Ovary (tissue), 7 donors: ENCODE measurements at regions not wholly inside any gene's neighbourhood (a gene's known extent, or its start where the extent isn't known, plus 50 kb on each side); places are given as distances from the start of the nearest gene placed in this dataset.

Source experiments
- DNase-seq, 5 donors: peaks; one replicate each; pipeline ENCODE4 v3.0.0-alpha.2; 2019 to 2020
- H3K27ac ChIP-seq, 2 donors: fragments of 200-600 bp; one replicate each; pipeline versions ENCODE4 v1.5.1 to v1.8.0; 2019 to 2022
- H3K27me3 ChIP-seq: fragments of 200-600 bp; one replicate; pipeline ENCODE4 v1.8.0; 2022
- H3K36me3 ChIP-seq: fragments of 200-600 bp; sonication (generic); one replicate; pipeline ENCODE4 v1.5.1; 2019
- H3K4me1 ChIP-seq: one replicate; pipeline ENCODE4 v1.8.1; 2013; ENCODE audit warnings: mild to moderate bottlenecking, moderate library complexity; ENCODE audit not compliant: insufficient read depth
- H3K4me3 ChIP-seq: fragments of 200-600 bp; sonication (generic); one replicate; pipeline ENCODE4 v1.5.1; 2017
- H3K9me3 ChIP-seq, 2 donors: fragments of 200-600 bp in 1 of 2; sonication (generic) in 1 of 2; one replicate each; pipeline versions ENCODE4 v1.5.1 to v1.8.1; 2013 to 2019; ENCODE audit warnings: mild to moderate bottlenecking in 1 of 2, moderate library complexity in 1 of 2
- EP300 ChIP-seq: sonication (generic); formaldehyde crosslinking; IDR thresholded peaks from one replicate; pipeline ENCODE4 v1.6.1; 2017; ENCODE audit warnings: antibody characterized with exemption
- POLR2A ChIP-seq: fragments of 450-650 bp; IDR thresholded peaks from one replicate; pipeline ENCODE4 v1.6.1; 2017; ENCODE audit warnings: antibody characterized with exemption, mild to moderate bottlenecking, moderate library complexity
- WGBS, 3 donors: extraction: QIAGEN DNeasy Blood & Tissue Kit in 1 of 3; methylation state at CpG; one replicate each; pipeline versions ENCODE4 v1.1.5 to v1.1.7; 2013 to 2017; 5-methylcytosine and 5-hydroxymethylcytosine counted together
- intact Hi-C, 4 donors: fragments of 100-400 bp; cut with DNase I; formaldehyde crosslinking; loops; one replicate each; pipeline versions ENCODE4 v1.11.0 to v1.15.1; 2022 to 2023
- TF ChIP-seq, protein P1 (sequence below), 3 donors: fragments of 450-650 bp in 2 of 3; fragments of 200-600 bp in 1 of 3; IDR thresholded peaks; one replicate each; pipeline versions ENCODE4 v1.5.1 to v1.8.0; 2016 to 2022; ENCODE audit warnings: antibody characterized with exemption in 3 of 3, mild to moderate bottlenecking in 1 of 3
- donor health status: DM: no; HTN: no; CAD: no; lungs with moderate emphysema.
- donor health status: DM: no; HTN: no; CAD: no.
- donor health status: Bipolar disorder and iron deficiency.
- donor health status: DM: no; HTN: no; CAD: no.
- donor health status: DM: yes; HTN: yes; CAD: no.

- Histone ChIP-seq H3K27ac (no peak overlapping the region), H3K4me3 (no peak overlapping the region), H3K9me3 (no peaks in the 10 kb centered on the region), H3K4me1 (no peaks in the 10 kb centered on the region), H3K27me3 (no peaks in the 10 kb centered on the region), H3K36me3 (no peaks in the 10 kb centered on the region)
- no peak for DNase-seq
- intact Hi-C loops, result no loop called here
- TF ChIP-seq POLR2A (no peak), EP300 (no peak)
- TF ChIP-seq, protein P1, sequence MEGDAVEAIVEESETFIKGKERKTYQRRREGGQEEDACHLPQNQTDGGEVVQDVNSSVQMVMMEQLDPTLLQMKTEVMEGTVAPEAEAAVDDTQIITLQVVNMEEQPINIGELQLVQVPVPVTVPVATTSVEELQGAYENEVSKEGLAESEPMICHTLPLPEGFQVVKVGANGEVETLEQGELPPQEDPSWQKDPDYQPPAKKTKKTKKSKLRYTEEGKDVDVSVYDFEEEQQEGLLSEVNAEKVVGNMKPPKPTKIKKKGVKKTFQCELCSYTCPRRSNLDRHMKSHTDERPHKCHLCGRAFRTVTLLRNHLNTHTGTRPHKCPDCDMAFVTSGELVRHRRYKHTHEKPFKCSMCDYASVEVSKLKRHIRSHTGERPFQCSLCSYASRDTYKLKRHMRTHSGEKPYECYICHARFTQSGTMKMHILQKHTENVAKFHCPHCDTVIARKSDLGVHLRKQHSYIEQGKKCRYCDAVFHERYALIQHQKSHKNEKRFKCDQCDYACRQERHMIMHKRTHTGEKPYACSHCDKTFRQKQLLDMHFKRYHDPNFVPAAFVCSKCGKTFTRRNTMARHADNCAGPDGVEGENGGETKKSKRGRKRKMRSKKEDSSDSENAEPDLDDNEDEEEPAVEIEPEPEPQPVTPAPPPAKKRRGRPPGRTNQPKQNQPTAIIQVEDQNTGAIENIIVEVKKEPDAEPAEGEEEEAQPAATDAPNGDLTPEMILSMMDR (IDR thresholded peaks at IDR 0.05), result no peak
- 80 to 84% (median 80%) methylated on average over 5 of the region's 5 CpGs for WGBS, 3 donors
Observed at GRCh38 chr1:213333121-213333520, 282.1 kb downstream of the RPS6KC1 start.

GRCh38 chr1:213335084-213335483 lies 284.0 kb downstream of the RPS6KC1 start:
- DNase-seq, result no peak
- no peak overlapping the region for H3K4me3 ChIP-seq
- no peaks in the 10 kb centered on the region for H3K9me3 ChIP-seq
- no peak for TF ChIP-seq POLR2A
- TF ChIP-seq EP300, result no peak
- TF ChIP-seq, protein P1 (IDR thresholded peaks at IDR 0.05), result no peak
- intact Hi-C loops, result no loop called here
- H3K27ac ChIP-seq, result no peak overlapping the region
- 84 to 92% (median 92%) methylated on average over 3 of the region's 3 CpGs for WGBS, 3 donors
- H3K4me1 ChIP-seq, result no peaks in the 10 kb centered on the region
- H3K27me3 ChIP-seq, result no peaks in the 10 kb centered on the region
- H3K36me3 ChIP-seq, result no peaks in the 10 kb centered on the region

DNA sequence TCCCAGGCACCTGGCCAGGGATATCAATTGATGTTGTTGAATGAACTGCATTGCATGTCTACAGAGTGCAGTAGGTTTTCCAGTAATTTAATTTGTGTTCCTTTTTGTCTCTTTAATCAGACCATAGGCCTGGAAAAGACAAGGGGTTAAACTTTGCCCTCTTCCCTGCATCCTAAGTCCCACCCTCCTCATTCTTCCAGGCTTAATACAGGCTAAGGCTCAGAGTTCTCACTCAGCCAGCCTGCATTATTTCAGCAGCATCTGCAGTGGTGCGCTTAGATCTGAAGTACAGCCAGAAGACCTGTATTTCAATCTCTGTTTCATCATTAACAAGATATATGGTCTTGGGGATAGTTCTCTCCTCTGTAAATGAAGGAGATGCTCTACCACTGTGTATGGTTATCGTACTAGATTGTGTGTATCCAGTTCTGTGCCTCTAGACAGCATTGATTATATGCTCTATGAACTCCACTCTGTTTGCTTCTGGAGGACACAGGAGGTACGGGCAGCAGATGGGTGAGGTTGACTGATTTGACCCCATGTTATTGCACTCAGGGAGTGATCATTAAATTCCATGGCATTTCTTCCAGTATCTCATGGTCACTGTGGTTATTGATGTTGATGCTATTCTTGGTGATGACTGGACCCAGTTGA lies 286.1 kb downstream of the RPS6KC1 start:
- Histone ChIP-seq H3K36me3 (no peaks in the 10 kb centered on the region), H3K27ac (no peak overlapping the region), H3K9me3 (no peaks in the 10 kb centered on the region), H3K27me3 (no peaks in the 10 kb centered on the region), H3K4me1 (no peaks in the 10 kb centered on the region), H3K4me3 (no peak overlapping the region)
- DNase-seq, result no peak
- TF ChIP-seq EP300, result no peak
- TF ChIP-seq POLR2A, result no peak
- TF ChIP-seq, protein P1 (IDR thresholded peaks at IDR 0.05), result no peak
- intact Hi-C loops, result no loop called here
- WGBS, 3 donors, result 66 to 84% (median 82%) methylated on average over 3 of the region's 3 CpGs

- Histone ChIP-seq H3K27me3 (no peaks in the 10 kb centered on the region), H3K36me3 (no peaks in the 10 kb centered on the region), H3K27ac (no peak overlapping the region), H3K4me1 (no peaks in the 10 kb centered on the region), H3K9me3 (no peaks in the 10 kb centered on the region), H3K4me3 (no peak overlapping the region)
- no peak for DNase-seq
- WGBS, 3 donors, result 68 to 86% (median 81%) methylated on average over 3 of the region's 3 CpGs
- intact Hi-C loops, result no loop called here
- TF ChIP-seq EP300 (no peak), POLR2A (no peak)
- TF ChIP-seq, protein P1 (IDR thresholded peaks at IDR 0.05), result no peak
Observed at GRCh38 chr1:213340593-213340992, 289.6 kb downstream of the RPS6KC1 start.
